GM10266 (cell line): ENCODE measurements at regions not wholly inside any gene's neighbourhood (a gene's known extent, or its start where the extent isn't known, plus 50 kb on each side); places are given as distances from the start of the nearest gene placed in this dataset.

Experiments used
- DNase-seq: peaks from one replicate; pipeline ENCODE4 v3.0.0; 2012; ENCODE audit errors: extremely low spot score
- CTCF ChIP-seq: IDR thresholded peaks from 2 replicates; pipeline ENCODE4 v1.5.1; 2012; ENCODE audit warnings: mild to moderate bottlenecking, low read depth; ENCODE audit not compliant: control insufficient read depth, insufficient read depth; ENCODE audit errors: missing control alignments

- DNase-seq, result no peak
Measured at GRCh38 chr5:8845296-8845695, 700.6 kb downstream of the SEMA5A start.

GRCh38 chr5:8848366-8848765, 697.5 kb downstream of the SEMA5A start:
- no peak for TF ChIP-seq CTCF
- no peak for DNase-seq

More at GRCh38 chr5:8845296-8845695, 700.6 kb downstream of the SEMA5A start:
- TF ChIP-seq CTCF, result no peak

- no peak for TF ChIP-seq CTCF
- no peak for DNase-seq
Measured at GRCh38 chr5:8848997-8849594, 696.8 kb downstream of the SEMA5A start.

GRCh38 chr5:8851101-8851500, 694.8 kb downstream of the SEMA5A start:
- no peak for TF ChIP-seq CTCF
- DNase-seq, result no peak

GRCh38 chr5:8857051-8857450, 688.8 kb downstream of the SEMA5A start:
- TF ChIP-seq CTCF, result no peak
- no peak for DNase-seq

GRCh38 chr5:8861764-8862163, 684.1 kb downstream of the SEMA5A start:
- no peak for TF ChIP-seq CTCF
- DNase-seq, result no peak

GRCh38 chr5:8864053-8864452, 681.8 kb downstream of the SEMA5A start:
- peak; percentile 44 for TF ChIP-seq CTCF
- no peak for DNase-seq
